GM21576 (cell line): ENCODE measurements at regions not wholly inside any gene's neighbourhood (a gene's known extent, or its start where the extent isn't known, plus 50 kb on each side); places are given as distances from the start of the nearest gene placed in this dataset.

Experiments
- ATAC-seq: cut with Tn5 transposase; IDR thresholded peaks from one replicate; pipeline ENCODE4 v1.9.1; 2021; ENCODE audit warnings: mild to moderate bottlenecking, moderate library complexity; ENCODE audit not compliant: unreplicated experiment

DNA sequence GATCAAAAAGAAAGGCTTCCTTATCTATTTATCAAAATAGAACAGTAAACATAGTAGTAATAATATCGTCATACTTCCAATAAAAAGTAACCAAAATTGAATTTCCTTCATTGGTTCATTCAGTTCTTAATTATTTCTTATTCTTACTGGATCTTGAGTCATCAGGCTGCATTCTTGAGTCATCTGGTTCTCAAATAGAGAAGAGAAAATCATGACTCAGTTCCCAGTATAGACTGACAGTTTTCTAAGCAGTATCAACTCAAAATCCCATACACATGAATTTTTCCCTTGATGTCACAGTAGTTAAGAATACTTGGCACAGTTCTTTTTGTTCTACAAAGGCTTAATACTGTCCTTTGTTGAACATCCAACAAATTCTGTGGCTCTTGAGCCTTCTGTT, 626.9 kb upstream of the ADGRL4 start:
- no peak for ATAC-seq

DNA sequence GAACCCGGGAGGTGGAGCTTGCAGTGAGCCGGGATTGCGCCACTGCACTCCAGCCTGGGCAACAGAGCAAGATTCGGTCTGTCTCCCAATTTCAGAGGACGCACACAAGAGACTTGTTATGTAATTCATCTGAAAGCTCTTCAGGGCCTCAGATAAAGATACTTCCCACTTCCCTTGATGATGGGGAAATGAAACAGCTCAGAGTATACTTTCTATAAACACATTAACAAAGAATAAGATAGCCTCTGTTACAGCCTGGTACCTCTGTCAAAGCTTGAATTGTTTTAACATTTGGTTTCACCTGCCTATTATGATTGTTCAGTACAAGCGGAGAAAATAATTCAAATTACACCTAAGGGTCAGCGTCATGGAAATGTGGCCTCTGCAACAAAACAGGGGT, 622.9 kb upstream of the ADGRL4 start:
- ATAC-seq = no peak

DNA sequence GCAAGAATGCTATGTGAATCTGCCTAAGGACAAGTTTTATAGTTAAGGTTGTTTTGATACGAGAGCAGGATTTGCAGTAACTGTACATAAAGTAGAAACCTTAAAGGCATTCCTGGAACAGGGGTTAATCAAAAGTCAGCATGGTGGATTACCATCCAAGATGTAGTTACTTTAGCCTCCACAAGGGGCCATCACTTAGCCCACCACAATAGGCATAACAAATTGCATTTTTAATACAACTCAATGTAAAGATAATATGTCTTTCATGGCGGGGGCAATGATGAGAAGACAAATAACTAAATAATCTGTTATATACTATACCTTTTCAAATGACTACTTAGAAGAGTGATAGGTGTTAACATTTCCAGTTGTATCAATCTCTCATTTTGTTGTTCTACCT, 611.2 kb upstream of the ADGRL4 start:
- no peak for ATAC-seq

- ATAC-seq = no peak
Observed at GRCh38 chr1:79614762-79615161, 608.2 kb upstream of the ADGRL4 start.

DNA sequence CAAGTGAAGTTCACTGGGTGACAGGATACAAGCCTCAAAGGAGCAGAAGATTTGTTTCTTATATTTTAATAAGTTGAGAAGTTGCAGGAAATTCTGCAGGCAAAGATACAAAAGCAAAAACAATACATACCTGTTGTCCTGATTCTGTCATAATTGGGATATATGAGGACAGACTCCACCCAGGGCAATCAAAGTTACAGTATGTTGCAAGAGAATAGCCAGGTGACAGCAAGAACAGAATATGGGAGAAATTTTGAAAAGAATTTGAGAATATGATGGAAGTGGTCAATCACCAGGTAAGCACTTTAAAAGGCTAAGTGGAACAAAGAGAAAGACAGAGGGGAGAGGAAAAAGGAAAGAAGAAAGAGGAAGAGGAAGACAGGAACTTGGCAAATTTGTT, 607.6 kb upstream of the ADGRL4 start:
- no peak for ATAC-seq

DNA sequence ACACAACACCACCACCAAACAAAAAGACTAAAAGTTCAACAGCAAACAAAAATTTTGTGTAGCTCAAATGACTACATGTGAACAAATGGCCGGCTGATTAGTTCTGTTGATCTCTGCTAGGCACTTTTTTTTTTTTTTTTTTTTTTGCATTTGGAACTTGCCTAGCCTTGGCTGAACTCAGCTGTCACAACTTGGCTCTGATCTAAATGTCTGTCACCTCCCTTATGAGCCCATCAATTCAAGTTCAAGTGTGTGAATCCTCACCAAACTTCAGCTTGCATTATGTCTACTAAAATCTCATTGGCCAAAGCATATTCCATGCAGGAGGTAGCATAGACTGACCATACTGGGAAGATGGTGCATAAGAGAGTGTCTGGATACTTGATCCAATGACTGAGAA, 606.5 kb upstream of the ADGRL4 start:
- no peak for ATAC-seq

DNA sequence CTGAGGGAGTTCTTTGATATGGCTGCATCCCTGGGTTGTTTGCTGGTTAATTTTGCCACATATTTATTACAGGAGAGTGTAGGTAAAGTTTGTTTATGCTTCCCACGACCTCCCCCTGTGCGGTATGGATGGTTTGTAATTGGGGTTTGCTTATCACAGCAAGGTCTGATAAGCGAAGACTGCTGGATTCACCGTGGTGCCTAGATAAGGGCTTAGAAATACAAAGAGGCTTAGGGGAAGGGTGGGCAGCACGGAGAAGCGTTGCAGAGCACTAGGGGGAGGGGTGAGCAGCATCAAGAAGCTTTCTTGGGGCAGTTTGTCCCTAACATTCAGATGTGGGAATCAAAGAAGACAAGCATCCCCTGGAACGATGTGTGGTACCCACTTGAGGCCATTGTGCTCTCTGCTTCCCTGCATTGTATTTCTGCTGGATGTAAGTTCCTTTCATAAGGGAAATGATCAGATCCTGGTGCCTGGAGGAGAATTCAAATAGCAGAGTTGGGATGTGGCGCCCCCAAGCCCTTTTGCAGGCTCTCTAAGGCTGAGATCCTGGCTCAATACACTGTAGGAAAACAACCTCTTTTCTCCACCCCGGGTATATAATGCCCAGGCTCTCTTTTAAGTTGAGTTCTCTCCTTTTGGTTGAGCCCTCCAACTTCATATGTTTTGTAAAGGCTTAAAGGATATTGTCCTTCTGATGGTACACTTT, 598.1 kb upstream of the ADGRL4 start:
- ATAC-seq = no peak

GRCh38 chr1:79603843-79604242, 597.3 kb upstream of the ADGRL4 start:
- ATAC-seq = no peak

DNA sequence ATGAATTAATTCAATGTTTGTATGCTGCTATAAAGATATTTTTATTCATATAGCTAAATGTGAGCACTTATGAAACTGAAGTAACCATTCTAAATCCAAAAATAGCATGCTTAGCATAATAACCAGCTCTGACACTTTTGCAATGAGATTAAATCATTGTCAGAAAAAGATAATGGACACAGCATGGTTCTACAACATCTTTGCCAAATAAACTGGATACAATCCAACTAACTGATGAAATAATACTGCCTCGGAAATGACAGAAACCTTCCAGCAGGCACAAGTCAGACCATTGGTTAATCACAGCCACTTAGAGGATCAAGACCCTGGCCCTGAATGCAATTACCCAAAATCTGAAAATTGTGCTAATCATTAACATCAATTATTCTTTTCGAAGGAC, 592.7 kb upstream of the ADGRL4 start:
- ATAC-seq = no peak

DNA sequence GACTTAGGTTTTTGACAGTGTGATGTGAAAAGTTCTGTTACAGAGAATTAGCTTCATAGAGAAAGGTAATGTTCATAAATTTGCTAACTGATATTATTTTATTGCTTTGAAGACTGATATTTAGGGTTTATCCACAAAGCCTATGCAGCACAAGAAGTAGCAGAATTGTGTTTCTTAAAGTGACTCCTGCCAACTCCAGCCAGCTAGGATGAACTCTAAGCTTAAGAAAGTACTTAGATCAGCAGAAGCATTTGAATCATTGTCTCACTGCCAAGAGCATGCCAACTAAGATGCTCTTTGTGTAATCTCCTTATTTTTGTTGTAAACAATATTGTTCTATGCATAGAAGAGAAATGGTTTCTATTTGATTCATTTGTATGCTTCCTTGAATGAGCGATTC, 589.4 kb upstream of the ADGRL4 start:
- ATAC-seq = no peak

- no peak for ATAC-seq
Observed at GRCh38 chr1:79594121-79594698, 587.7 kb upstream of the ADGRL4 start.

- no peak for ATAC-seq
Observed at GRCh38 chr1:79592707-79593106, 586.2 kb upstream of the ADGRL4 start.

GRCh38 chr1:79588719-79589118, 582.2 kb upstream of the ADGRL4 start:
- ATAC-seq = no peak

- no peak for ATAC-seq
Observed at GRCh38 chr1:79587229-79587628, 580.7 kb upstream of the ADGRL4 start.

DNA sequence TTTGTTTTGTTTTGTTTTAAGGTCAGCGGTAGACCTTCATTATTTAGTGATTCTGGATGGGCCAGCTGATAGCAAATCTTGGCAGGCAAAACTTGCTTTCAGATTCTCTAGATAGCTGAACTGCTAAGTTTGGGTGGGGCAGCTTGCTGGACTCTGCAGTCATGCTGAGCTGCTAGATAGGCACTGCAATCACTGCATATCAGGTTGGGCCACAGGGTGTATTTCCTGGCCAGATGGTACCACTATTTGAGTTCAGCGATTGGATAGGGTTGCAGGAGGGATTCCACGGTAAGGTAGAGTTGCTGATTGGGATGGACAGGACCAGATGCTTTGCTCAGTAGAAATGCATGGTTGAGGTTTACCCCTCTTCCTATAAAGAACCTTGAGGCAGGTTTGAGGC, 579.3 kb upstream of the ADGRL4 start:
- no peak for ATAC-seq

- no peak for ATAC-seq
Observed at GRCh38 chr1:79575424-79575823, 568.9 kb upstream of the ADGRL4 start.

- no peak for ATAC-seq
Observed at GRCh38 chr1:79568411-79568810, 561.9 kb upstream of the ADGRL4 start.

DNA sequence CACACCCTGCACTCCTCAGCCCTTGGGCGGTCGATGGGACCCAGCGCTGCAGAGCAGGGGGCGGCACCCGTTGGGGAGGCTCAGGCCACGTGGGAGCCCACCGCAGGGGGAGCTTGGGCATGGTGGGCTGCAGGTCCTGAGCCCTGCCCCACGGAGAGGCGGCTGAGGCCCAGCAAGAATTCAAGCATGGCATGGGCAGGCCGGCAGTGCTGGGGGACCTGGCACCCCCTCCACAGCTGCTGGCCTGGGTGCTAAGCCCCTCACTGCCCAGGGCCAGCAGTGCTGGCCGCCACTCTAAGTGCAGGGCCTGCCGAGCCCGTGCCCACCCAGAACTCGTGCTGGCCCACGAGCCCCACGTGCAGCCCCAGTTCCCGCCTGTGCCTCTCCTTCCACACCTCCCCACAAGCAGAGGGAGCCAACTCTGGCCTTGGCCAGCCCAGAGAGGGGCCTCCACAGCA, 555.0 kb upstream of the ADGRL4 start:
- ATAC-seq = no peak

- ATAC-seq = no peak
Observed at GRCh38 chr1:79556189-79556588, 549.7 kb upstream of the ADGRL4 start.

DNA sequence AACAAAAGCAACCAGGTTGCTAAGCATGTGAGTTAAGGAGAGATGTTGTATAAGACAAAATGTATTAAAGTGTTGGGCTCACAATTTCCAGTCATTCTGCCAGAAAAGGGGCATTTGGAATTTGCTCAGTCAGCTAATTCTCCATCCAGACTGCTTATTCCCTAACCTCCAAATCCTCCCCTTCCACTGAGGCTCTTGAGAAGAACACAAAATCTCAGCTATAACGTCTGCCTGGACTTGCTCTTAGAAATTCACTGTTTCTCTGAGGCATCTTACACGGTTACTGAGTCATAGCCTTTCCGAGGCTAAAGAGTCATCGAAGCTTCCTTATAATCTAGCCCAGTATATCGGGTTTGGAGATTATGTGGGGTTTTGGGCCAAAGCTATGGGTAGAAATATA, 548.2 kb upstream of the ADGRL4 start:
- no peak for ATAC-seq

GRCh38 chr1:79551321-79551720, 544.8 kb upstream of the ADGRL4 start:
- no peak for ATAC-seq

DNA sequence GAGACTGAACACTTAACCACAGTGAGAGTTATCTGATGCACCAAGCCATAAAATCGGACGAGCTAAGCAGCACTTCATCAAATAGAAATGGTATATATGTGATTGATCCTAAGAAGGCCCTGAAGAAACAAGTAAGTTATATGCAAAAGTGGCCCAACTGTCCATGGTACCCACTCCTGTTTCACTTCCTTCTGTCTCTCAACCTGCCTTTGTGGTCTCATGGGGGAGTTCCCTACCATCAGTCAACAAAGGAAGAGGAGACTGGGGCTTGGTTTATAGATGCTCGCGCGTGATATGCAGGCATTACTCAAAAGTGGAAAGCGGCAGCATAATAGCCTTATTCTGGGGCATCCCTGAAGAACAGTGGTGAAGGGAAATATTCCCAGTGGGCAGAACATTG, 543.9 kb upstream of the ADGRL4 start:
- no peak for ATAC-seq

GRCh38 chr1:79549201-79549600, 542.7 kb upstream of the ADGRL4 start:
- no peak for ATAC-seq
